ENCODE measurements at regions not wholly inside any gene's neighbourhood (a gene's known extent, or its start where the extent isn't known, plus 50 kb on each side); places are given as distances from the start of the nearest gene placed in this dataset.

GRCh38 chr16:74053826-74054225 is 242.8 kb upstream of the PSMD7 start:
- TF ChIP-seq CTCF (IDR thresholded peaks at IDR 0.05 in 8 of 11, conservative IDR thresholded peaks at IDR 0.05 in 3 of 11) (no peak), POLR2AphosphoS5 (IDR thresholded peaks at IDR 0.05) (no peak), POLR2A (IDR thresholded peaks at IDR 0.05) (no peak)

All from spleen (tissue), 7 donors.